Right atrium auricular region (tissue), 2 donors: ENCODE measurements at regions not wholly inside any gene's neighbourhood (a gene's known extent, or its start where the extent isn't known, plus 50 kb on each side); places are given as distances from the start of the nearest gene placed in this dataset.
"Not testable (repeated sequence)": the region's sequence is repeated elsewhere in the genome, so short reads cannot be mapped to it uniquely, and the experiment has no call there.

Experiments
- DNase-seq: peaks from one replicate; pipeline ENCODE4 v3.0.0-alpha.2; 2019; ENCODE audit warnings: low spot score
- H3K27ac ChIP-seq, 2 donors: fragments of 200-600 bp; sonication (generic); 1 replicate in 1 of 2; 2 replicates in 1 of 2; pipeline ENCODE4 v1.5.1; 2016 to 2019
- H3K27me3 ChIP-seq, 2 donors: fragments of 200-600 bp; sonication (generic); one replicate each; pipeline versions ENCODE4 v1.5.1 to v1.6.0; 2017 to 2019
- H3K36me3 ChIP-seq: fragments of 200-600 bp; sonication (generic); one replicate; pipeline ENCODE4 v1.5.1; 2016
- H3K4me1 ChIP-seq, 2 donors: fragments of 200-600 bp; sonication (generic); one replicate each; pipeline versions ENCODE4 v1.5.1 to v1.6.0; 2017 to 2019
- H3K4me3 ChIP-seq, 2 donors: fragments of 200-600 bp; sonication (generic); 1 replicate in 1 of 2; 2 replicates in 1 of 2; pipeline ENCODE4 v1.5.1; 2017 to 2019; ENCODE audit warnings: mild to moderate bottlenecking in 1 of 2, moderate library complexity in 1 of 2
- H3K9me3 ChIP-seq, 2 donors: fragments of 200-600 bp; sonication (generic); one replicate each; pipeline ENCODE4 v1.5.1; 2019
- CTCF ChIP-seq, 2 donors: fragments of 200-600 bp; sonication (generic); IDR thresholded peaks; one replicate each; pipeline ENCODE4 v1.5.1; 2019; ENCODE audit warnings: antibody characterized with exemption in 2 of 2

GRCh38 chr15:37425541-37425940 is 325.2 kb upstream of the MEIS2 start:
- TF ChIP-seq CTCF (IDR thresholded peaks at IDR 0.05) = no peak
- Histone ChIP-seq H3K27me3 (no peaks in the 10 kb centered on the region), H3K9me3 (no peaks in the 10 kb centered on the region), H3K27ac (no peak overlapping the region), H3K4me3 (no peak overlapping the region), H3K4me1 (no peaks in the 10 kb centered on the region), H3K36me3 (no peaks in the 10 kb centered on the region)
- no peak for DNase-seq

GRCh38 chr15:37427393-37427792 is 327.0 kb upstream of the MEIS2 start:
- not testable (repeated sequence) for H3K36me3 ChIP-seq, H3K9me3 ChIP-seq, DNase-seq, H3K4me3 ChIP-seq, H3K4me1 ChIP-seq, H3K27me3 ChIP-seq, H3K27ac ChIP-seq

- Histone ChIP-seq H3K9me3 (no peaks in the 10 kb centered on the region), H3K36me3 (no peaks in the 10 kb centered on the region), H3K27ac (no peak overlapping the region), H3K4me1 (no peaks in the 10 kb centered on the region), H3K4me3 (no peak overlapping the region), H3K27me3 (no peaks in the 10 kb centered on the region)
- DNase-seq = no peak
- TF ChIP-seq CTCF (IDR thresholded peaks at IDR 0.05) = no peak
Measured at GRCh38 chr15:37446921-37447320, 346.6 kb upstream of the MEIS2 start.

- no peak for TF ChIP-seq CTCF (IDR thresholded peaks at IDR 0.05)
- Histone ChIP-seq H3K9me3 (peaks cover 0 to 9% of the 10 kb centered on the region in 2 donors), H3K27me3 (no peaks in the 10 kb centered on the region), H3K4me1 (no peaks in the 10 kb centered on the region), H3K4me3 (no peak overlapping the region), H3K27ac (no peak overlapping the region), H3K36me3 (no peaks in the 10 kb centered on the region)
- no peak for DNase-seq
Measured at GRCh38 chr15:37452498-37452897, 352.1 kb upstream of the MEIS2 start.

- no peak overlapping the region for H3K27ac ChIP-seq
- H3K4me1 ChIP-seq = no peaks in the 10 kb centered on the region
- TF ChIP-seq CTCF (IDR thresholded peaks at IDR 0.05) = no peak
- H3K9me3 ChIP-seq = no peaks in the 10 kb centered on the region
- no peaks in the 10 kb centered on the region for H3K36me3 ChIP-seq
- no peak overlapping the region for H3K4me3 ChIP-seq
- no peaks in the 10 kb centered on the region for H3K27me3 ChIP-seq
- no peak for DNase-seq
Measured at GRCh38 chr15:37480482-37480881, 380.1 kb upstream of the MEIS2 start.

- Histone ChIP-seq H3K4me3 (no peak overlapping the region), H3K36me3 (no peaks in the 10 kb centered on the region), H3K27me3 (no peaks in the 10 kb centered on the region), H3K9me3 (no peaks in the 10 kb centered on the region), H3K27ac (no peak overlapping the region), H3K4me1 (no peaks in the 10 kb centered on the region)
- DNase-seq = no peak
- TF ChIP-seq CTCF (IDR thresholded peaks at IDR 0.05) = no peak
Measured at GRCh38 chr15:37481126-37481525, 380.8 kb upstream of the MEIS2 start.
